PC-3 (cell line): ENCODE measurements at regions not wholly inside any gene's neighbourhood (a gene's known extent, or its start where the extent isn't known, plus 50 kb on each side); places are given as distances from the start of the nearest gene placed in this dataset.

Experiments used
- ATAC-seq: fragments of 200-7000 bp; cut with Tn5 transposase; 2 replicates; pipeline ENCODE4 v1.9.1; 2020; ENCODE audit warnings: mild to moderate bottlenecking, moderate library complexity
- BruUV-seq: library from RNA; stranded (reverse); fragments of 400-500 nt; replicated peaks from 2 replicates; lab custom pipeline; 2021; lab: Mats Ljungman, UMichigan
- CTCF ChIA-PET: fragments of 300-600 bp; sonication (Branson Sonifier 250); formaldehyde crosslinking; loops from one replicate; lab custom pipeline; 2022; ENCODE audit warnings: antibody characterized with exemption; lab: Charles Lee
- POLR2A ChIA-PET: fragments of 300-600 bp; sonication (Branson Sonifier 250); formaldehyde crosslinking; loops from one replicate; lab custom pipeline; 2022; ENCODE audit warnings: antibody characterized with exemption; ENCODE audit not compliant: unreplicated experiment; lab: Charles Lee
- DNase-seq: peaks from one replicate; pipeline ENCODE4 v3.0.0-alpha.2; 2015
- H2AFZ ChIP-seq: fragments of 300-600 bp; sonication (generic); 2 replicates; pipeline ENCODE4 v1.6.0; 2016; ENCODE audit warnings: antibody characterized with exemption, low read length
- H3F3A ChIP-seq: fragments of 300-600 bp; sonication (generic); one replicate; pipeline ENCODE4 v1.6.0; 2017; ENCODE audit warnings: antibody characterized with exemption, low read length, control low read depth, mild to moderate bottlenecking; ENCODE audit not compliant: unreplicated experiment
- H3K27ac ChIP-seq: fragments of 300-600 bp; sonication (generic); 2 replicates; pipeline ENCODE4 v1.5.1; 2016; ENCODE audit warnings: mild to moderate bottlenecking, low read length
- H3K27me3 ChIP-seq: fragments of 300-600 bp; sonication (generic); 2 replicates; pipeline ENCODE4 v1.6.1; 2016; ENCODE audit warnings: low read length, mixed read lengths
- H3K36me3 ChIP-seq: fragments of 300-600 bp; sonication (generic); 2 replicates; pipeline ENCODE4 v1.6.1; 2016; ENCODE audit warnings: low read depth, mixed run types, low read length, mixed read lengths
- H3K4me1 ChIP-seq: fragments of 300-600 bp; sonication (generic); 2 replicates; pipeline ENCODE4 v1.5.1; 2016; ENCODE audit warnings: low read length; ENCODE audit not compliant: insufficient read depth
- H3K4me2 ChIP-seq: fragments of 300-600 bp; sonication (generic); 2 replicates; pipeline ENCODE4 v1.6.0; 2016; ENCODE audit warnings: low read length
- H3K4me3 ChIP-seq: fragments of 300-600 bp; sonication (generic); 2 replicates; pipeline ENCODE4 v1.5.1; 2016; ENCODE audit warnings: mild to moderate bottlenecking, low read length, mixed read lengths
- H3K79me2 ChIP-seq: fragments of 300-600 bp; sonication (generic); 2 replicates; pipeline ENCODE4 v1.6.1; 2017; ENCODE audit warnings: low read length, mixed read lengths
- H3K9ac ChIP-seq: fragments of 300-600 bp; sonication (generic); 2 replicates; pipeline ENCODE4 v1.6.0; 2016; ENCODE audit warnings: mild to moderate bottlenecking, low read length
- H3K9me2 ChIP-seq: fragments of 300-600 bp; sonication (generic); replicated peaks from 2 replicates; pipeline ENCODE4 v1.6.1; 2016; ENCODE audit warnings: mixed run types, low read length, mixed read lengths
- H3K9me3 ChIP-seq: fragments of 300-600 bp; sonication (generic); 2 replicates; pipeline ENCODE4 v1.6.1; 2016; ENCODE audit warnings: low read length, mixed read lengths
- H4K20me1 ChIP-seq: fragments of 300-600 bp; sonication (generic); 2 replicates; pipeline ENCODE4 v1.6.1; 2016; ENCODE audit warnings: low read length, mixed read lengths
- EZH2 ChIP-seq: fragments of 300-600 bp; sonication (generic); IDR thresholded peaks from one replicate; pipeline ENCODE4 v1.6.1; 2017; ENCODE audit warnings: antibody characterized with exemption, mild to moderate bottlenecking, low read length; ENCODE audit not compliant: unreplicated experiment
- EZH2phosphoT487 ChIP-seq: fragments of 300-600 bp; sonication (generic); IDR thresholded peaks from 2 replicates; pipeline ENCODE4 v1.6.1; 2018; ENCODE audit warnings: mild to moderate bottlenecking, antibody characterized with exemption, low read length, borderline replicate concordance
- intact Hi-C: fragments of 100-400 bp; cut with micrococcal nuclease; formaldehyde crosslinking; loops from 2 replicates; pipeline ENCODE4 v1.9.0; 2023
- TF ChIP-seq, protein P1 (sequence below): fragments of 300-600 bp; sonication (generic); conservative IDR thresholded peaks from 2 replicates; pipeline ENCODE4 v1.5.1; 2017; ENCODE audit warnings: antibody characterized with exemption, low read depth, mild to moderate bottlenecking, low read length

DNA sequence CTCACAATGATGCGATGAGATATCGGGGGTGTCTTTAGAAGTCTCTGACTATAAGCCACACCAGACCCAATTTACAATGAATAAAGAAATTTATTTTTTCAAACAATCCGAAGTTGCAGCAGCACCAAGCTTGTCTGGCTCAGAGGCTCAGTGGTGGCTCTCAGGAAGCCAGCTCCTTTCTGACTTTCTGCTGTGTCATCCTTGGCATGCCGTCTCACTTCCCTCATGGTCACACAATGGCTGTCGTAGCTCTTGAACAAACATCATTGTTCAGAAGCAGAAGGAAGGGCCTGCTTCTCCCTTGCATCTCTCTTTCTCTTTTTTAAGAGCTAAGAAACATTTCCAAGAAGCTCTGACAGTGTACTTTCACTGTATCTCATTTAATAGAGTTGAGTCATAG lies 299.0 kb downstream of the DOK5 start:
- Histone ChIP-seq H4K20me1 (no peaks in the 10 kb centered on the region), H3K9me3 (peaks cover 15% of the 10 kb centered on the region), H3K4me2 (no peak overlapping the region), H3K27ac (no peak overlapping the region), H3K27me3 (no peaks in the 10 kb centered on the region), H3K9ac (no peak overlapping the region), H2AFZ (no peak overlapping the region), H3K79me2 (no peaks in the 10 kb centered on the region), H3K9me2 (no peaks in the 10 kb centered on the region), H3F3A (no peaks in the 10 kb centered on the region), H3K36me3 (no peaks in the 10 kb centered on the region), H3K4me3 (no peak overlapping the region), H3K4me1 (no peaks in the 10 kb centered on the region)
- DNase-seq (no peak), ATAC-seq (no peak)
- ChIA-PET POLR2A (no interaction called here), CTCF (no interaction called here)
- intact Hi-C loops: no loop called here
- TF ChIP-seq EZH2phosphoT487: no peak
- TF ChIP-seq EZH2: no peak
- TF ChIP-seq, protein P1, sequence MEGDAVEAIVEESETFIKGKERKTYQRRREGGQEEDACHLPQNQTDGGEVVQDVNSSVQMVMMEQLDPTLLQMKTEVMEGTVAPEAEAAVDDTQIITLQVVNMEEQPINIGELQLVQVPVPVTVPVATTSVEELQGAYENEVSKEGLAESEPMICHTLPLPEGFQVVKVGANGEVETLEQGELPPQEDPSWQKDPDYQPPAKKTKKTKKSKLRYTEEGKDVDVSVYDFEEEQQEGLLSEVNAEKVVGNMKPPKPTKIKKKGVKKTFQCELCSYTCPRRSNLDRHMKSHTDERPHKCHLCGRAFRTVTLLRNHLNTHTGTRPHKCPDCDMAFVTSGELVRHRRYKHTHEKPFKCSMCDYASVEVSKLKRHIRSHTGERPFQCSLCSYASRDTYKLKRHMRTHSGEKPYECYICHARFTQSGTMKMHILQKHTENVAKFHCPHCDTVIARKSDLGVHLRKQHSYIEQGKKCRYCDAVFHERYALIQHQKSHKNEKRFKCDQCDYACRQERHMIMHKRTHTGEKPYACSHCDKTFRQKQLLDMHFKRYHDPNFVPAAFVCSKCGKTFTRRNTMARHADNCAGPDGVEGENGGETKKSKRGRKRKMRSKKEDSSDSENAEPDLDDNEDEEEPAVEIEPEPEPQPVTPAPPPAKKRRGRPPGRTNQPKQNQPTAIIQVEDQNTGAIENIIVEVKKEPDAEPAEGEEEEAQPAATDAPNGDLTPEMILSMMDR: no peak
- no TSS peak for BruUV-seq

DNA sequence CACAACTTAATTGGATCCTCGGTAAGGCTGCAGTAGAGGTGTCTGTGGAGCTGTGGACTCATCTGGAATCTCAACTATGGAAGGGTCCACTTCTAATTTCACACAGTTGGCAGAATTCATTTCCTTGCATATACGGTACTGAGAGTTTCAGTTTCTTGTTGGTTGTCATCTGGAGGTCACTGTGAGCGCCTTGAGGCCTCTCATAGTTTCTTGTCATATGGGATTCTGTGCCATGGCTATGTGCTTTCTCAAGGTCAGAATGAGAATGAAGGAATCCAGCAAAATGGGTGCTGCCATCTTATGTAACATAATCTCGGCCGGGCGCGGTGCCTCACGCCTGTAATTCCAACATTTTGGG lies 298.2 kb downstream of the DOK5 start:
- H3K27me3 ChIP-seq: no peaks in the 10 kb centered on the region
- H3K9ac ChIP-seq: no peak overlapping the region
- H3K36me3 ChIP-seq: no peaks in the 10 kb centered on the region
- no peak overlapping the region for H2AFZ ChIP-seq
- no peak for DNase-seq
- CTCF ChIA-PET: no interaction called here
- no TSS peak for BruUV-seq
- H3K4me3 ChIP-seq: no peak overlapping the region
- TF ChIP-seq EZH2phosphoT487 (no peak), EZH2 (no peak)
- H4K20me1 ChIP-seq: no peaks in the 10 kb centered on the region
- no peaks in the 10 kb centered on the region for H3K79me2 ChIP-seq
- no peaks in the 10 kb centered on the region for H3K4me1 ChIP-seq
- POLR2A ChIA-PET: no interaction called here
- H3K27ac ChIP-seq: no peak overlapping the region
- no peaks in the 10 kb centered on the region for H3F3A ChIP-seq
- H3K4me2 ChIP-seq: no peak overlapping the region
- intact Hi-C loops: no loop called here
- H3K9me2 ChIP-seq: no peaks in the 10 kb centered on the region
- no peak for ATAC-seq
- peaks cover 22% of the 10 kb centered on the region for H3K9me3 ChIP-seq

DNA sequence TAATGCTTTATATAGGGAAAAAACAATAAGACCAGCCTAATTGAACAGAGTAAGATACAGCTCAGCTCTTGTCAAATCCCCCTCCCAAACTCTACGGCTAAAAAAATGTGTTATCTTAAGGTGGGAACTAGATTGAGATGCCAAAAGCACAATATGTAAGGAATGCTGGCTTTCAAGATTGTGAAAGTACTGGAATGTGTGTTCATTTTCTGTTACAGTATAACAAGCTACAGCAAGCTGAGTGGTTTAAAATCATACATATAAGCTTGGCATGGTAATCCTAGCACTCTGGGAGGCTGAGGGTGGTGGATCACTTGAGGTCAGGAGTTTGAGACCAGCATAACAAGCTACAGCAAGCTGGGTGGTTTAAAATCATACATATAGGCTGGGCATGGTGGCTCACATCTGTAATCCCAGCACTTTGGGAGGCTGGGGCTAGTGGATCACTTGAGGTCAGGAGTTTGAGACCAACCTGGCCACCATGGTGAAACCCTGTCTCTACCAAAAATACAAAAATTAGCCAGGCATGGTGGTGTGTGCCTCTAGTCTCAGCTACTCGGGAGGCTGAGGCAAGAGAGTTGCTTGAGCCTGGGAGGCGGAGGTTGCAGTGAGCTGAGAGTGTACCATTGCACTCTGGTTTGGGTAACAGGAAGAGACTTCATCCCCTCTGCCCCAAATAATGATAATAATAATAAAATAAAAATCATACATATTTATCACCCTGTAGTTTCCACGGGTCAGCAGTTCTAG lies 297.7 kb downstream of the DOK5 start:
- BruUV-seq: no TSS peak
- no peak for DNase-seq
- CTCF ChIA-PET: no interaction called here

More for the DNA sequence above, 297.7 kb downstream of the DOK5 start:
- no peak overlapping the region for H3K4me3 ChIP-seq
- TF ChIP-seq, protein P1: no peak
- TF ChIP-seq EZH2phosphoT487: no peak
- TF ChIP-seq EZH2: no peak
- no peak overlapping the region for H3K9ac ChIP-seq
- no peaks in the 10 kb centered on the region for H3K36me3 ChIP-seq
- H3K27ac ChIP-seq: no peak overlapping the region
- H3K9me3 ChIP-seq: peaks cover 22% of the 10 kb centered on the region
- no peaks in the 10 kb centered on the region for H4K20me1 ChIP-seq
- no peak overlapping the region for H3K4me2 ChIP-seq
- intact Hi-C loops: no loop called here
- ATAC-seq: no peak
- no peaks in the 10 kb centered on the region for H3F3A ChIP-seq
- no peaks in the 10 kb centered on the region for H3K79me2 ChIP-seq
- no peaks in the 10 kb centered on the region for H3K4me1 ChIP-seq
- H3K27me3 ChIP-seq: no peaks in the 10 kb centered on the region
- no peak overlapping the region for H2AFZ ChIP-seq
- H3K9me2 ChIP-seq: no peaks in the 10 kb centered on the region
- POLR2A ChIA-PET: no interaction called here
